CD4-positive, alpha-beta T cell (primary cell): ENCODE measurements at regions not wholly inside any gene's neighbourhood (a gene's known extent, or its start where the extent isn't known, plus 50 kb on each side); places are given as distances from the start of the nearest gene placed in this dataset.

ENCODE experiments used
- ATAC-seq: fragments of 200-7000 bp; cut with Tn5 transposase; one replicate; pipeline ENCODE4 v1.10.0; 2022; ENCODE audit warnings: mild to moderate bottlenecking; ENCODE audit not compliant: poor library complexity
- CTCF ChIA-PET: fragments of 350-600 bp; sonication (Branson Sonifier 250); formaldehyde crosslinking; loops from one replicate; lab custom pipeline; 2021; ENCODE audit warnings: antibody characterized with exemption, inconsistent platforms; lab: Charles Lee
- POLR2A ChIA-PET: fragments of 350-600 bp; sonication (Branson Sonifier 250); formaldehyde crosslinking; loops from one replicate; lab custom pipeline; 2021; ENCODE audit warnings: antibody characterized with exemption, inconsistent platforms; lab: Charles Lee
- DNase-seq, 14 experiments: peaks; one replicate each; pipeline ENCODE4 v3.0.0-alpha.2; 2013 to 2020; ENCODE audit warnings: mixed read lengths in 2 of 14
- H3K27ac ChIP-seq, 2 donors: one replicate each; pipeline versions ENCODE4 v1.5.1 to v1.7.0; 2013; ENCODE audit warnings: low read length in 2 of 2, low read depth in 1 of 2, mild to moderate bottlenecking in 1 of 2
- H3K27me3 ChIP-seq, 2 experiments: 1 replicate in 1 of 2; 2 replicates in 1 of 2; pipeline versions ENCODE4 v1.6.1 to v1.7.0; 2013; ENCODE audit warnings: low read length in 2 of 2, control low read depth in 1 of 2, mild to moderate bottlenecking in 1 of 2, moderate library complexity in 1 of 2; ENCODE audit not compliant: insufficient read depth in 2 of 2, control insufficient read depth in 1 of 2
- H3K36me3 ChIP-seq: one replicate; pipeline ENCODE4 v1.6.1; 2013; ENCODE audit warnings: low read length, control low read depth; ENCODE audit not compliant: insufficient read depth
- H3K4me1 ChIP-seq: one replicate; pipeline ENCODE4 v1.6.1; 2013; ENCODE audit warnings: low read length, control low read depth; ENCODE audit not compliant: insufficient read depth
- H3K4me3 ChIP-seq: one replicate; pipeline ENCODE4 v1.5.1; 2013; ENCODE audit warnings: mild to moderate bottlenecking, low read length, moderate library complexity
- H3K9me3 ChIP-seq, 2 experiments: 1 replicate in 1 of 2; 2 replicates in 1 of 2; pipeline versions ENCODE4 v1.6.1 to v1.7.0; 2013; ENCODE audit warnings: low read length in 2 of 2, mild to moderate bottlenecking in 2 of 2, control low read depth in 1 of 2, moderate library complexity in 1 of 2; ENCODE audit not compliant: control insufficient read depth in 1 of 2, insufficient read depth in 1 of 2
- H3K27ac Mint-ChIP-seq: one replicate; pipeline ENCODE4 v1.8.0; 2020; ENCODE audit warnings: mixed read lengths
- H3K27me3 Mint-ChIP-seq: one replicate; pipeline ENCODE4 v1.8.0; 2021; ENCODE audit warnings: mixed read lengths
- H3K36me3 Mint-ChIP-seq: one replicate; pipeline ENCODE4 v1.8.0; 2021; ENCODE audit warnings: low read depth, mixed read lengths
- H3K4me1 Mint-ChIP-seq: one replicate; pipeline ENCODE4 v1.8.0; 2021; ENCODE audit warnings: low read depth, mixed read lengths
- H3K4me3 Mint-ChIP-seq: one replicate; pipeline ENCODE4 v1.8.0; 2020; ENCODE audit warnings: mild to moderate bottlenecking, mixed read lengths
- H3K9me3 Mint-ChIP-seq: one replicate; pipeline ENCODE4 v1.8.0; 2020; ENCODE audit warnings: mixed read lengths
- CTCF ChIP-seq: fragments of 200-600 bp; IDR thresholded peaks from one replicate; pipeline ENCODE4 v1.8.0; 2022; ENCODE audit warnings: antibody characterized with exemption, mild to moderate bottlenecking
- intact Hi-C, 2 experiments: fragments of 100-400 bp; cut with DNase I in 1 of 2; cut with micrococcal nuclease in 1 of 2; formaldehyde crosslinking; loops; one replicate each; pipeline versions ENCODE4 v1.15.1 to v1.9.0; 2023 to 2025; cut with DNase I, micrococcal nuclease

GRCh38 chr11:127395034-127395433 is 394.5 kb upstream of the KIRREL3 start:
- intact Hi-C loops: no loop called here
- no peak overlapping the region for H3K4me3 ChIP-seq
- TF ChIP-seq CTCF: no peak
- Mint-ChIP-seq H3K36me3 (no peaks in the 10 kb centered on the region), H3K27me3 (no peaks in the 10 kb centered on the region), H3K4me1 (no peaks in the 10 kb centered on the region), H3K27ac (no peak overlapping the region), H3K4me3 (no peak overlapping the region), H3K9me3 (no peaks in the 10 kb centered on the region)
- DNase-seq: no peak
- H3K9me3 ChIP-seq: no peaks in the 10 kb centered on the region
- H3K4me1 ChIP-seq: no peaks in the 10 kb centered on the region
- no peak overlapping the region for H3K27ac ChIP-seq
- CTCF ChIA-PET: no interaction called here
- H3K27me3 ChIP-seq: no peaks in the 10 kb centered on the region
- no peaks in the 10 kb centered on the region for H3K36me3 ChIP-seq
- no peak for ATAC-seq
- POLR2A ChIA-PET: no interaction called here

GRCh38 chr11:127393460-127393997 is 393.0 kb upstream of the KIRREL3 start:
- intact Hi-C loops: no loop called here
- ChIA-PET POLR2A (no interaction called here), CTCF (interaction anchor here (1.0 kb wide), 1 partner anchor 9 kb away, joined by 4 read pairs; no protein-coding TSS in a partner anchor)
- no peaks in the 10 kb centered on the region for H3K27me3 ChIP-seq
- no peak overlapping the region for H3K4me3 ChIP-seq
- H3K27ac Mint-ChIP-seq: no peak overlapping the region
- H3K36me3 ChIP-seq: no peaks in the 10 kb centered on the region
- H3K36me3 Mint-ChIP-seq: no peaks in the 10 kb centered on the region
- no peaks in the 10 kb centered on the region for H3K9me3 ChIP-seq
- H3K27ac ChIP-seq: no peak overlapping the region
- H3K9me3 Mint-ChIP-seq: no peaks in the 10 kb centered on the region
- no peaks in the 10 kb centered on the region for H3K4me1 ChIP-seq
- ATAC-seq (no peak), DNase-seq (no peak)
- no peak overlapping the region for H3K4me3 Mint-ChIP-seq
- TF ChIP-seq CTCF: no peak
- no peaks in the 10 kb centered on the region for H3K27me3 Mint-ChIP-seq
- no peaks in the 10 kb centered on the region for H3K4me1 Mint-ChIP-seq

GRCh38 chr11:127392575-127392974 is 392.0 kb upstream of the KIRREL3 start:
- no peak for TF ChIP-seq CTCF
- Mint-ChIP-seq H3K9me3 (no peaks in the 10 kb centered on the region), H3K27ac (no peak overlapping the region), H3K36me3 (no peaks in the 10 kb centered on the region), H3K4me3 (no peak overlapping the region), H3K4me1 (no peaks in the 10 kb centered on the region), H3K27me3 (no peaks in the 10 kb centered on the region)
- CTCF ChIA-PET: no interaction called here
- ATAC-seq (no peak), DNase-seq (no peak)
- Histone ChIP-seq H3K9me3 (no peaks in the 10 kb centered on the region), H3K4me3 (no peak overlapping the region), H3K27me3 (no peaks in the 10 kb centered on the region), H3K27ac (no peak overlapping the region), H3K36me3 (no peaks in the 10 kb centered on the region), H3K4me1 (no peaks in the 10 kb centered on the region)
- POLR2A ChIA-PET: no interaction called here
- intact Hi-C loops: no loop called here
